WERI-Rb-1 (cell line): ENCODE measurements at regions not wholly inside any gene's neighbourhood (a gene's known extent, or its start where the extent isn't known, plus 50 kb on each side); places are given as distances from the start of the nearest gene placed in this dataset.

ENCODE experiments used
- DNase-seq: peaks from one replicate; pipeline ENCODE4 v3.0.0-alpha.2; 2020
- H3K27ac ChIP-seq: fragments of 250-450 bp; sonication (Bioruptor Pico); 2 replicates; pipeline ENCODE4 v1.5.1; 2020; ENCODE audit warnings: mild to moderate bottlenecking, moderate library complexity
- H3K27me3 ChIP-seq: fragments of 250-450 bp; sonication (Bioruptor Pico); 2 replicates; pipeline ENCODE4 v1.5.1; 2021; ENCODE audit warnings: mild to moderate bottlenecking, low read depth, moderate library complexity; ENCODE audit not compliant: insufficient read depth, severe bottlenecking
- H3K36me3 ChIP-seq: fragments of 250-450 bp; sonication (Bioruptor Pico); 2 replicates; pipeline ENCODE4 v1.5.1; 2020; ENCODE audit warnings: mild to moderate bottlenecking, moderate library complexity
- H3K4me3 ChIP-seq: 2 replicates; pipeline ENCODE4 v1.5.1; 2011; ENCODE audit warnings: low read depth, mild to moderate bottlenecking, control low read depth, low read length
- H3K9me3 ChIP-seq: fragments of 250-450 bp; sonication (Bioruptor Pico); 2 replicates; pipeline ENCODE4 v1.5.1; 2021; ENCODE audit warnings: mild to moderate bottlenecking, moderate library complexity; ENCODE audit not compliant: severe bottlenecking
- CTCF ChIP-seq: IDR thresholded peaks from 2 replicates; pipeline ENCODE4 v1.5.1; 2011; ENCODE audit warnings: low read depth, mild to moderate bottlenecking, control low read depth, inconsistent platforms, low read length

- Histone ChIP-seq H3K27ac (no peak overlapping the region), H3K27me3 (no peaks in the 10 kb centered on the region), H3K9me3 (no peaks in the 10 kb centered on the region), H3K36me3 (no peaks in the 10 kb centered on the region), H3K4me3 (no peak overlapping the region)
- no peak for DNase-seq
- no peak for TF ChIP-seq CTCF
These were observed 250.5 kb downstream of the KCNN2 start for GRCh38 chr5:114612406-114612805.

DNA sequence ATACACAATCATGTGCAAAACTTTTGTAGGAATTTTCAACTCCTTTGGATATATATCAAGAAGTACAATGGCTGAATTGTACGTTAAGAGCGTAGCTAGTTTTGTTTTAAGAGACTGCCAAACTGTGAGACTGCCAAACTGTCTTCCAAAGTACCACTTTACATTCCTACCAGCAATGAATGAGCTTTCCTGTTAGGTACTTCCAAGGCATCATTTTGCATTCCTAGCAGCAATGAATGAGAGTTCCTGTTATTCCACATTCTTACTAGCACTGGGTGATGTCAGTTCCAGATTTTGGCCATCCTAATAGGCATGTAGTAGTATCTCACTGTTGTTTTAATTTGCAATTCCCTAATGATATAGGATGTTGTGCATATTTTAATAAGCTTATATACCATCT lies 219.3 kb downstream of the KCNN2 start:
- H3K9me3 ChIP-seq: no peaks in the 10 kb centered on the region
- peaks cover 5% of the 10 kb centered on the region for H3K27me3 ChIP-seq
- TF ChIP-seq CTCF: no peak
- H3K4me3 ChIP-seq: no peak overlapping the region
- no peak overlapping the region for H3K27ac ChIP-seq
- H3K36me3 ChIP-seq: no peaks in the 10 kb centered on the region
- DNase-seq: no peak

GRCh38 chr5:114565871-114566270 lies 204.0 kb downstream of the KCNN2 start:
- Histone ChIP-seq H3K4me3 (no peak overlapping the region), H3K9me3 (no peaks in the 10 kb centered on the region), H3K36me3 (no peaks in the 10 kb centered on the region), H3K27ac (no peak overlapping the region), H3K27me3 (no peaks in the 10 kb centered on the region)
- TF ChIP-seq CTCF: no peak
- no peak for DNase-seq

GRCh38 chr5:114565139-114565538 lies 203.3 kb downstream of the KCNN2 start:
- H3K27ac ChIP-seq: no peak overlapping the region
- TF ChIP-seq CTCF: no peak
- no peaks in the 10 kb centered on the region for H3K36me3 ChIP-seq
- no peaks in the 10 kb centered on the region for H3K27me3 ChIP-seq
- no peak overlapping the region for H3K4me3 ChIP-seq
- DNase-seq: no peak
- no peaks in the 10 kb centered on the region for H3K9me3 ChIP-seq

- no peak for DNase-seq
- no peak for TF ChIP-seq CTCF
- no peaks in the 10 kb centered on the region for H3K36me3 ChIP-seq
- no peaks in the 10 kb centered on the region for H3K27me3 ChIP-seq
- no peak overlapping the region for H3K27ac ChIP-seq
- no peaks in the 10 kb centered on the region for H3K9me3 ChIP-seq
- no peak overlapping the region for H3K4me3 ChIP-seq
These were observed 199.5 kb downstream of the KCNN2 start for GRCh38 chr5:114561415-114561814.
